OCI-LY7 (cell line): ENCODE measurements at regions not wholly inside any gene's neighbourhood (a gene's known extent, or its start where the extent isn't known, plus 50 kb on each side); places are given as distances from the start of the nearest gene placed in this dataset.

Source experiments
- BruUV-seq: library from RNA; stranded (reverse); fragments of 400-500 nt; replicated peaks from 2 replicates; lab custom pipeline; 2021; lab: Mats Ljungman, UMichigan
- CTCF ChIA-PET: fragments of 300-600 bp; sonication (Branson Sonifier 250); formaldehyde crosslinking; loops from one replicate; lab custom pipeline; 2022; ENCODE audit warnings: antibody characterized with exemption; ENCODE audit not compliant: unreplicated experiment; lab: Charles Lee
- POLR2A ChIA-PET: fragments of 300-600 bp; sonication (Branson Sonifier 250); formaldehyde crosslinking; loops from one replicate; lab custom pipeline; 2022; ENCODE audit warnings: antibody characterized with exemption; lab: Charles Lee
- DNase-seq: peaks from one replicate; pipeline ENCODE4 v3.0.0-alpha.2; 2015; ENCODE audit warnings: low spot score
- H2AFZ ChIP-seq: fragments of 200-600 bp; sonication (generic), shearing (Covaris generic); 2 replicates; pipeline ENCODE4 v1.6.1; 2014; ENCODE audit warnings: mild to moderate bottlenecking, antibody characterized with exemption, low read length, moderate library complexity
- H3K27ac ChIP-seq: fragments of 200-600 bp; sonication (generic); 2 replicates; pipeline ENCODE4 v1.5.1; 2014; ENCODE audit warnings: mixed run types, low read depth, mild to moderate bottlenecking, moderate library complexity, low read length, inconsistent platforms; ENCODE audit not compliant: poor library complexity, severe bottlenecking
- H3K36me3 ChIP-seq: fragments of 200-600 bp; sonication (generic); 2 replicates; pipeline ENCODE4 v1.6.1; 2014; ENCODE audit warnings: mild to moderate bottlenecking, antibody characterized with exemption, low read length, moderate library complexity, mixed read lengths; ENCODE audit not compliant: insufficient read depth
- H3K4me1 ChIP-seq: fragments of 200-600 bp; sonication (generic); 2 replicates; pipeline ENCODE4 v1.5.1; 2014; ENCODE audit warnings: mild to moderate bottlenecking, low read length; ENCODE audit not compliant: insufficient read depth, poor library complexity, severe bottlenecking
- H3K4me2 ChIP-seq: fragments of 200-600 bp; sonication (generic); 2 replicates; pipeline ENCODE4 v1.6.1; 2014; ENCODE audit warnings: mild to moderate bottlenecking, low read length
- H3K4me3 ChIP-seq: fragments of 200-600 bp; sonication (generic); 2 replicates; pipeline ENCODE4 v1.5.1; 2014; ENCODE audit warnings: mild to moderate bottlenecking, low read depth, low read length; ENCODE audit not compliant: poor library complexity, severe bottlenecking
- H3K79me2 ChIP-seq: fragments of 200-600 bp; sonication (generic); 2 replicates; pipeline ENCODE4 v1.6.1; 2016; ENCODE audit warnings: low read depth, mild to moderate bottlenecking, low read length, moderate library complexity, mixed read lengths; ENCODE audit not compliant: insufficient read depth
- H3K9me2 ChIP-seq: fragments of 200-600 bp; sonication (generic); 2 replicates; pipeline ENCODE4 v1.6.1; 2016; ENCODE audit warnings: mild to moderate bottlenecking, low read length, mixed read lengths; ENCODE audit not compliant: insufficient read depth
- H3K9me3 ChIP-seq: fragments of 200-600 bp; sonication (generic); 2 replicates; pipeline ENCODE4 v1.6.1; 2014; ENCODE audit warnings: mild to moderate bottlenecking, mixed run types, low read length, mixed read lengths
- H4K20me1 ChIP-seq: fragments of 200-600 bp; sonication (generic); 2 replicates; pipeline ENCODE4 v1.6.1; 2014; ENCODE audit warnings: mild to moderate bottlenecking, antibody characterized with exemption, low read length, moderate library complexity, mixed read lengths; ENCODE audit not compliant: insufficient read depth
- CTCF ChIP-seq: fragments of 200-600 bp; sonication (generic); conservative IDR thresholded peaks from 2 replicates; pipeline ENCODE4 v1.5.1; 2014; ENCODE audit warnings: mild to moderate bottlenecking, antibody characterized with exemption, low read length, moderate library complexity, mixed read lengths
- EZH2phosphoT487 ChIP-seq: fragments of 200-600 bp; sonication (generic); IDR thresholded peaks from 2 replicates; pipeline ENCODE4 v1.6.1; 2018; ENCODE audit warnings: low read depth, borderline replicate concordance, mild to moderate bottlenecking, mixed run types, antibody characterized with exemption, low read length, moderate library complexity, mixed read lengths
- intact Hi-C: fragments of 100-400 bp; cut with micrococcal nuclease; formaldehyde crosslinking; loops from one replicate; pipeline ENCODE4 v1.10.0; 2022; ENCODE audit not compliant: unreplicated experiment

DNA sequence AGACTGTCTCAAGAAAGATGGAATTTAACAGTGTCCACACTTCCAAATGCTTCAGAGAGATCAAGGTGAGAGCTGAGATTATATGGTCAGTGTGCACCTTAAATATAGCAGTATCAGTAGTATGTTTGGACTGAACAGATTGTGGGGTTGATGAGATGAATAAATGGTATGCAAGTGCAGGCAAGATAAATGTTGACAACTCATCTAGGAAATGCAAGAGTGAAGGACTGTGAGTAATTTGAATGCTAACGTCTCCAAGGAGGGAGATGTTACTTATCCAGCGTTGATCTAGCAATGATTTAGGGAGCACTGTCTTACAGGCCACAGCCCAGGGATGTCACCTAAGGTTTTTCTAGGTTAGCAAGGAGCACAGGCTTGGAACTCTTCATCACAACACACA, 170.7 kb upstream of the GALNT2 start:
- Histone ChIP-seq H3K9me2 (no peaks in the 10 kb centered on the region), H3K79me2 (no peaks in the 10 kb centered on the region), H3K4me3 (no peak overlapping the region), H3K27ac (no peak overlapping the region), H3K4me1 (no peaks in the 10 kb centered on the region), H3K9me3 (no peaks in the 10 kb centered on the region), H3K4me2 (no peak overlapping the region), H2AFZ (no peak overlapping the region), H4K20me1 (no peaks in the 10 kb centered on the region), H3K36me3 (no peaks in the 10 kb centered on the region)
- no TSS peak for BruUV-seq
- ChIA-PET CTCF (no interaction called here), POLR2A (no interaction called here)
- no peak for DNase-seq
- intact Hi-C loops: no loop called here
- no peak for TF ChIP-seq EZH2phosphoT487
- TF ChIP-seq CTCF: no peak

GRCh38 chr1:229896861-229897260, 170.2 kb upstream of the GALNT2 start:
- DNase-seq: no peak
- H3K9me3 ChIP-seq: peaks cover 4% of the 10 kb centered on the region; the same call in 1 of the 2 replicates
- BruUV-seq: no TSS peak
- no peaks in the 10 kb centered on the region for H4K20me1 ChIP-seq
- H3K36me3 ChIP-seq: no peaks in the 10 kb centered on the region
- POLR2A ChIA-PET: no interaction called here
- H3K79me2 ChIP-seq: no peaks in the 10 kb centered on the region
- H2AFZ ChIP-seq: no peak overlapping the region
- H3K4me1 ChIP-seq: no peaks in the 10 kb centered on the region
- intact Hi-C loops: no loop called here
- H3K27ac ChIP-seq: no peak overlapping the region
- H3K9me2 ChIP-seq: no peaks in the 10 kb centered on the region
- no peak overlapping the region for H3K4me2 ChIP-seq
- no peak overlapping the region for H3K4me3 ChIP-seq
- TF ChIP-seq EZH2phosphoT487 (no peak), CTCF (no peak)
- CTCF ChIA-PET: no interaction called here

DNA sequence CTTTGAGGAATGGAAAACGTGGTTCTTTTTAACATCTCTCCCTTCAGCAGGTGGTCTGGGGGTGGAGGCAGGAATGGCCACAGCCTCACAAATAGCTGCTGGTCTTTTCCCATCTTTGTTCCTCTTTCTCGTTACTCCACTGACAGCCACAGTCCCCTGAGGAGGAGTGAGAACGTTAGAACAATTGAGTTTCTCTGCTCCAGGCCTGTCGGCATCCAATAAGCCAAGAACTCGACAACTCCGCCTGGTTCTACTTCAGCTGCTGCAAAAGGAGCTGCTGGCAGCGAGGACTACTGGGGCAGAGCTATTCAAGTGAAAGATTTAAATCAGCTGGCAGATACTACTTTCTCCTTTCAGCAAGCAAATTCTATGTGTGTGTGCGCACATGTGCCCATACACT, 169.5 kb upstream of the GALNT2 start:
- CTCF ChIA-PET: interaction anchor here (0.5 kb wide), 1 partner anchor 180 kb away, joined by 3 read pairs; no protein-coding TSS in a partner anchor
- Histone ChIP-seq H3K9me3 (peaks cover 4% of the 10 kb centered on the region; the same call in 1 of the 2 replicates), H2AFZ (no peak overlapping the region), H3K79me2 (no peaks in the 10 kb centered on the region), H3K4me2 (no peak overlapping the region), H4K20me1 (no peaks in the 10 kb centered on the region), H3K27ac (no peak overlapping the region), H3K4me3 (no peak overlapping the region), H3K9me2 (no peaks in the 10 kb centered on the region), H3K4me1 (no peaks in the 10 kb centered on the region), H3K36me3 (no peaks in the 10 kb centered on the region)
- DNase-seq: no peak
- TF ChIP-seq CTCF (no peak), EZH2phosphoT487 (no peak)
- intact Hi-C loops: no loop called here
- POLR2A ChIA-PET: interaction anchor here (0.5 to 1.2 kb wide), 3 partner anchors 12 to 106 kb away, joined by 3 to 4 read pairs (median 3); no protein-coding TSS in a partner anchor
- no TSS peak for BruUV-seq
